Mesenchymal stem cell (in vitro differentiated cells and primary cell): ENCODE measurements at regions not wholly inside any gene's neighbourhood (a gene's known extent, or its start where the extent isn't known, plus 50 kb on each side); places are given as distances from the start of the nearest gene placed in this dataset.

Experiments
- DNase-seq: peaks from one replicate; pipeline ENCODE4 v3.0.0-alpha.2; 2013
- H2AFZ ChIP-seq: one replicate; pipeline ENCODE4 v1.6.1; 2013; ENCODE audit warnings: low read depth, mild to moderate bottlenecking, control low read depth, inconsistent platforms, low read length, moderate library complexity
- H2AK5ac ChIP-seq: 2 replicates; pipeline ENCODE4 v1.6.1; 2013; ENCODE audit warnings: low read length, moderate library complexity, mild to moderate bottlenecking, inconsistent platforms; ENCODE audit not compliant: severe bottlenecking
- H2BK120ac ChIP-seq: one replicate; pipeline ENCODE4 v1.6.1; 2013; ENCODE audit warnings: low read depth, mild to moderate bottlenecking, inconsistent platforms, low read length, moderate library complexity
- H2BK12ac ChIP-seq, 2 experiments: one replicate each; pipeline ENCODE4 v1.6.1; 2013; ENCODE audit warnings: inconsistent platforms in 2 of 2, low read length in 2 of 2, mild to moderate bottlenecking in 2 of 2, moderate library complexity in 2 of 2, control low read depth in 1 of 2
- H2BK15ac ChIP-seq: one replicate; pipeline ENCODE4 v1.6.1; 2013; ENCODE audit warnings: mild to moderate bottlenecking, low read depth, inconsistent platforms; ENCODE audit not compliant: poor library complexity, severe bottlenecking
- H2BK5ac ChIP-seq: 2 replicates; pipeline ENCODE4 v1.6.1; 2013; ENCODE audit warnings: low read depth, mild to moderate bottlenecking, low read length, control low read depth, inconsistent platforms; ENCODE audit not compliant: poor library complexity, severe bottlenecking
- H3K14ac ChIP-seq, 2 experiments: one replicate each; pipeline ENCODE4 v1.6.1; 2013; ENCODE audit warnings: inconsistent platforms in 2 of 2, low read length in 2 of 2, control low read depth in 1 of 2, mild to moderate bottlenecking in 1 of 2, moderate library complexity in 1 of 2
- H3K18ac ChIP-seq, 2 experiments: one replicate each; pipeline ENCODE4 v1.6.1; 2013; ENCODE audit warnings: inconsistent platforms in 2 of 2, low read length in 2 of 2, control low read depth in 1 of 2, low read depth in 1 of 2, mild to moderate bottlenecking in 1 of 2
- H3K23ac ChIP-seq, 2 experiments: one replicate each; pipeline ENCODE4 v1.6.1; 2013; ENCODE audit warnings: inconsistent platforms in 2 of 2, low read length in 2 of 2, mild to moderate bottlenecking in 2 of 2, moderate library complexity in 2 of 2, control low read depth in 1 of 2
- H3K27ac ChIP-seq: 2 replicates; pipeline ENCODE4 v1.5.1; 2013; ENCODE audit warnings: mild to moderate bottlenecking, moderate library complexity, low read length, control low read depth, inconsistent platforms; ENCODE audit not compliant: poor library complexity, severe bottlenecking
- H3K27me3 ChIP-seq, 2 experiments: 2 replicates each; pipeline versions ENCODE4 v1.6.1 to v1.7.0; 2013; ENCODE audit warnings: low read length in 2 of 2, mild to moderate bottlenecking in 2 of 2, moderate library complexity in 2 of 2, control low read depth in 1 of 2, inconsistent platforms in 1 of 2; ENCODE audit not compliant: control insufficient read depth in 1 of 2, insufficient read depth in 1 of 2
- H3K36me3 ChIP-seq, 2 experiments: 2 replicates each; pipeline versions ENCODE4 v1.6.1 to v1.7.0; 2013; ENCODE audit warnings: low read length in 2 of 2, control low read depth in 1 of 2, inconsistent platforms in 1 of 2, low read depth in 1 of 2, mild to moderate bottlenecking in 1 of 2; ENCODE audit not compliant: insufficient read depth in 2 of 2, control insufficient read depth in 1 of 2
- H3K4ac ChIP-seq, 2 experiments: one replicate each; pipeline ENCODE4 v1.6.1; 2013; ENCODE audit warnings: inconsistent platforms in 2 of 2, low read length in 2 of 2, mild to moderate bottlenecking in 2 of 2, moderate library complexity in 2 of 2, control low read depth in 1 of 2, low read depth in 1 of 2
- H3K4me1 ChIP-seq: 2 replicates; pipeline ENCODE4 v1.6.1; 2013; ENCODE audit warnings: low read depth, low read length, control low read depth; ENCODE audit not compliant: control insufficient read depth, insufficient read depth
- H3K4me2 ChIP-seq: 2 replicates; pipeline ENCODE4 v1.6.1; 2013; ENCODE audit warnings: low read length, mild to moderate bottlenecking, inconsistent platforms; ENCODE audit not compliant: poor library complexity, severe bottlenecking
- H3K4me3 ChIP-seq, 2 experiments: 2 replicates each; pipeline versions ENCODE4 v1.5.1 to v1.7.0; 2013; ENCODE audit warnings: low read length in 2 of 2, mild to moderate bottlenecking in 2 of 2, control low read depth in 1 of 2, low read depth in 1 of 2; ENCODE audit not compliant: insufficient read depth in 1 of 2
- H3K79me1 ChIP-seq: replicated peaks from 2 replicates; pipeline ENCODE4 v1.6.1; 2013; ENCODE audit warnings: mild to moderate bottlenecking, control low read depth, low read length, inconsistent platforms; ENCODE audit not compliant: poor library complexity, severe bottlenecking
- H3K9ac ChIP-seq: 2 replicates; pipeline ENCODE4 v1.7.0; 2013; ENCODE audit warnings: mild to moderate bottlenecking, low read length, moderate library complexity
- H3K9me3 ChIP-seq: 2 replicates; pipeline ENCODE4 v1.7.0; 2013; ENCODE audit warnings: mild to moderate bottlenecking, low read length; ENCODE audit not compliant: control insufficient read depth
- H4K8ac ChIP-seq: one replicate; pipeline ENCODE4 v1.6.1; 2013; ENCODE audit warnings: inconsistent platforms, mild to moderate bottlenecking, low read length, moderate library complexity
- H4K91ac ChIP-seq: one replicate; pipeline ENCODE4 v1.6.1; 2013; ENCODE audit warnings: mild to moderate bottlenecking, low read length, inconsistent platforms
- WGBS: methylation state at CpG from one replicate; pipeline ENCODE4 v1.1.7; 2013; ENCODE audit warnings: mixed read lengths; 5-methylcytosine and 5-hydroxymethylcytosine counted together

DNA sequence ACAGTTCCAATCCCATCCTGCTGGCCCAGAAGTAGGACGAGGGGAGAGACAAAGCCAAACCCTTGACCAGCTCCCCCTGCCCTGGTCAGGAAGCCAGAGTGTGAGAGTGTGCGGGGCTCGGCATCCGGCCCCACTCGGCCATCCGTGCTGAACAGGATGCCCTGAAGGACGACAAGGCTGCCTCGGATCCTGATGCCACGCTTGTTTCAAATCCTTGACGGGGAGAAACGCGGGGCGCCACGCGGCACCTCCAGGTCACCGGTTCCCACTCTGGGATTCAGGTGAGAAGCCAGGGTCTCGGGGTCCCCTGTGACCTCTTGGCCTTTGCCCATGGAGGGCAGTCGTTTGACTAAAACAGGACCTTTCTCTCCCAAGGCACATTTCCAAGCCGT is 167.8 kb downstream of the BRD1 start:
- Histone ChIP-seq H3K9me3 (no peaks in the 10 kb centered on the region), H2BK5ac (no peak overlapping the region), H3K4me2 (no peak overlapping the region), H3K4me3 (no peak overlapping the region), H2AFZ (no peak overlapping the region), H4K91ac (no peak overlapping the region), H3K23ac (no peak overlapping the region), H2AK5ac (no peak overlapping the region), H2BK12ac (no peak overlapping the region), H3K14ac (no peak overlapping the region), H3K4ac (no peak overlapping the region), H3K27ac (no peak overlapping the region), H3K36me3 (no peaks in the 10 kb centered on the region), H3K4me1 (no peaks in the 10 kb centered on the region), H2BK120ac (no peak overlapping the region), H4K8ac (no peak overlapping the region), H3K9ac (no peak overlapping the region), H3K18ac (no peak overlapping the region), H3K79me1 (no peaks in the 10 kb centered on the region), H3K27me3 (peaks cover 0 to 10% of the 10 kb centered on the region in 2 experiments), H2BK15ac (no peak overlapping the region)
- no peak for DNase-seq
- WGBS, result 87% methylated on average over 19 of the region's 19 CpGs

DNA sequence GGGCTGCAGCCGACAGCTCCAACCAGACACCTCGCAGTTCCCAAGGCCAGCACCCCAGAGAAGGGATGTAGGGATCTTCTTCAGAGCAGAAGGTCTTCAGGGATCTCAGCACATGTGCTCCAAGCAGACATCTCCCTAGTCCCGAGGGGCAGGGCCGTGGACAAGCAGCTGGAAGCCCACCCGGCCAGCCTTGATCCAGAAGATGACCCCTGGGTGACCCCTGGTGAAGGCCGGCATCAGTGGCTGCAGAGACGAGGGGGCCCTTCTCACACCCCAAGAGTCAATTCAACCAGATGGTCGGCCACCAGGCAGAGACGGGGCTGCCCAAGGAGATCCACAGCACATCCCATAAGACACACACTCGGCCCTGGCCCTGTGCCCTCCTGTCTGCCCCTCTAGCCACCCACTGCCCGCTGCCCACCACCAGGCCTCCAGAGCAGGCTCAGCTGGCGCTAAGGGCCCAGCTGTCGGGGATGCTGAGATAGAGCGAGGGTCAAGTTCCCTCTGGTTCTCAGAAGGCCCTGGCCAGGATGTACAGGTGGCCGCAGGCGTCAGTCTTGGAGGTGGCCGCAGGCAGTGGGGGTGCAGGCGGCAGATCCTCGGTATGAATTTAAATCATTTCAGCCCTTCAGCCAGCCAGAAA is 168.3 kb downstream of the BRD1 start:
- H2BK5ac ChIP-seq, result no peak overlapping the region
- no peak overlapping the region for H3K9ac ChIP-seq
- H3K18ac ChIP-seq, result no peak overlapping the region
- no peak overlapping the region for H3K4me2 ChIP-seq
- no peaks in the 10 kb centered on the region for H3K4me1 ChIP-seq
- no peak overlapping the region for H4K91ac ChIP-seq
- H2AK5ac ChIP-seq, result no peak overlapping the region
- H3K4ac ChIP-seq, result no peak overlapping the region
- H2AFZ ChIP-seq, result no peak overlapping the region
- no peaks in the 10 kb centered on the region for H3K79me1 ChIP-seq
- no peaks in the 10 kb centered on the region for H3K9me3 ChIP-seq
- H4K8ac ChIP-seq, result no peak overlapping the region
- no peak overlapping the region for H2BK120ac ChIP-seq
- peaks cover 0 to 12% of the 10 kb centered on the region in 2 experiments for H3K27me3 ChIP-seq
- no peak overlapping the region for H3K4me3 ChIP-seq
- WGBS, result 78% methylated on average over 19 of the region's 19 CpGs
- H3K14ac ChIP-seq, result no peak overlapping the region
- no peak for DNase-seq
- H3K36me3 ChIP-seq, result no peaks in the 10 kb centered on the region
- no peak overlapping the region for H3K27ac ChIP-seq
- H2BK12ac ChIP-seq, result no peak overlapping the region
- H3K23ac ChIP-seq, result no peak overlapping the region
- H2BK15ac ChIP-seq, result no peak overlapping the region

DNA sequence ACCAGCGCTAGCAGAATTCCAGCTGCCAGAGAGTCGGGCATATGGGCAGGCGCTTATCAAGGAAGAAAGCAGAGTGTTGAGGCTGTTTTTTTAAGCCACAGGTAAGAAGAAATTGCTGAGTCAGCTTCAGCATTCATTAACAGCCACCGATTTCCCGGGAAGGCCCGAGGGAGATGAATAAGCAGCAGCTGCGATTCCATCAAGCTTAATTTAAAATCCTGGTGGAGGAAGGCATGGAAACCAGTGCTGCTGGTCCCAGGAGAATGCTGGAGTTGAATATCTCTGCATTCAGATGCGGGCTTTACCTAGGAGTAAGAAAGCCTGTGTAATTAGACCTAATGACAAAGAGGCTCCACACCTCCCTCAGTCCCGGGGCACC is 168.8 kb downstream of the BRD1 start:
- H3K4me3 ChIP-seq, result no peak overlapping the region
- no peak overlapping the region for H2AFZ ChIP-seq
- H3K18ac ChIP-seq, result no peak overlapping the region
- no peak overlapping the region for H3K23ac ChIP-seq
- no peak for DNase-seq
- no peak overlapping the region for H3K4me2 ChIP-seq
- no peaks in the 10 kb centered on the region for H3K36me3 ChIP-seq
- no peak overlapping the region for H4K8ac ChIP-seq
- no peaks in the 10 kb centered on the region for H3K4me1 ChIP-seq
- WGBS, result 73% methylated on average over 9 of the region's 9 CpGs
- no peak overlapping the region for H2BK12ac ChIP-seq
- H4K91ac ChIP-seq, result no peak overlapping the region
- no peak overlapping the region for H2BK15ac ChIP-seq
- no peaks in the 10 kb centered on the region for H3K9me3 ChIP-seq
- no peak overlapping the region for H3K4ac ChIP-seq
- no peak overlapping the region for H2AK5ac ChIP-seq
- H2BK5ac ChIP-seq, result no peak overlapping the region
- no peak overlapping the region for H2BK120ac ChIP-seq
- H3K9ac ChIP-seq, result no peak overlapping the region
- no peak overlapping the region for H3K27ac ChIP-seq
- H3K27me3 ChIP-seq, result peaks cover 0 to 12% of the 10 kb centered on the region in 2 experiments
- H3K79me1 ChIP-seq, result no peaks in the 10 kb centered on the region
- H3K14ac ChIP-seq, result no peak overlapping the region

DNA sequence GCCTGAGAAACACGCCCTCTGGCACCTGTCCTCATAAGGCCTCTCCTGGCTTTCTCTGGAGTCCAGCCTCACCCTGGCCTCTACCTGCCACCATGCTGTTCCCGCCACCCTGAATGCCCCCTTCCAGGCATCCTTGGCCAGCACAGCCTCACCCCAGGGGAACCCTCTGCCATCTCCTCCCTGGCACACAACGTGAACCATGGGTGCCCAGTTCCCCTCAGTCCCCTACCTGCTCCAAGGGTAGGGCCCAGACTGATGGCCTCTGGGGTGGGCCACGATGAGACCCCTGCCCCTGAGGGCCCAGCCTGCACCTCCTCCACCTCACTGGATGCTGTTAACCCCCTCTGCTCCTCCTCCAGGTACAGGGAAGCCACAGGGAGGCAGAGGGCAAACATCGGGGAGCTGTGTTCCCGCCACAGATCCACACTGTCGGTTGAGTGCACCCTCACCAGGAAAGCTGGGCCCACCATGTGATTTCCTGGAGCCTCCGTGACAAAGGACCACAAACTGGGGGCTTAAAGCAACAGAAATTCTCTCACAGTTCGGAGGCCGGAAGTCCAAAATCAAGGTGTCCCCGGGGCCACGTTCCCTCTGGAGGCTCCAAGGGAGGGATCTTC is 169.6 kb downstream of the BRD1 start:
- Histone ChIP-seq H4K91ac (no peak overlapping the region), H4K8ac (no peak overlapping the region), H3K18ac (no peak overlapping the region), H3K36me3 (no peaks in the 10 kb centered on the region), H3K27ac (no peak overlapping the region), H2BK5ac (no peak overlapping the region), H3K4me2 (no peak overlapping the region), H3K23ac (no peak overlapping the region), H3K79me1 (no peaks in the 10 kb centered on the region), H3K4me3 (no peak overlapping the region), H3K27me3 (peaks cover 0 to 11% of the 10 kb centered on the region in 2 experiments), H2AFZ (no peak overlapping the region), H3K9ac (no peak overlapping the region), H3K4me1 (no peaks in the 10 kb centered on the region), H2AK5ac (no peak overlapping the region), H2BK15ac (no peak overlapping the region), H3K14ac (no peak overlapping the region), H3K4ac (no peak overlapping the region), H3K9me3 (no peaks in the 10 kb centered on the region), H2BK12ac (no peak overlapping the region), H2BK120ac (no peak overlapping the region)
- 83% methylated on average over 12 of the region's 12 CpGs for WGBS
- no peak for DNase-seq
